ENCODE measurements at regions not wholly inside any gene's neighbourhood (a gene's known extent, or its start where the extent isn't known, plus 50 kb on each side); places are given as distances from the start of the nearest gene placed in this dataset.

- Histone ChIP-seq H3K27me3 (no peaks in the 10 kb centered on the region), H3K9me3 (no peaks in the 10 kb centered on the region), H3K36me3 (no peaks in the 10 kb centered on the region), H3K27ac (peak overlapping the region; percentile 56 to 66), H3K4me1 (peaks cover 0 to 13% of the 10 kb centered on the region in 2 donors), H3K4me3 (no peak overlapping the region)
- intact Hi-C loops (cut with DNase I) = no loop called here
- DNase-seq (ENCODE audit: low spot score in 2 of 2) = peak in 1 of 2 donors; percentile 85
- TF ChIP-seq CTCF (IDR thresholded peaks at IDR 0.05) = no peak
Measured at GRCh38 chrX:13101441-13102139, 57.2 kb upstream of the FAM9C start.

GRCh38 chrX:13099121-13099520, 54.7 kb upstream of the FAM9C start:
- intact Hi-C loops (cut with DNase I) = loop anchor here (5.0 kb wide), 1 partner anchor 388 kb away; no protein-coding TSS in a partner anchor
- no peaks in the 10 kb centered on the region for H3K27me3 ChIP-seq
- H3K27ac ChIP-seq = peak overlapping the region; percentile 3 to 47
- no peak for TF ChIP-seq CTCF (IDR thresholded peaks at IDR 0.05)
- H3K36me3 ChIP-seq = no peaks in the 10 kb centered on the region
- H3K4me3 ChIP-seq = no peak overlapping the region
- DNase-seq (ENCODE audit: low spot score in 2 of 2) = no peak
- no peaks in the 10 kb centered on the region for H3K9me3 ChIP-seq
- H3K4me1 ChIP-seq = peaks cover 0 to 13% of the 10 kb centered on the region in 2 donors

GRCh38 chrX:13096728-13097127, 52.3 kb upstream of the FAM9C start:
- no peaks in the 10 kb centered on the region for H3K9me3 ChIP-seq
- no peak overlapping the region for H3K4me3 ChIP-seq
- peaks cover 0 to 9% of the 10 kb centered on the region in 2 donors for H3K4me1 ChIP-seq
- H3K36me3 ChIP-seq = no peaks in the 10 kb centered on the region
- no peaks in the 10 kb centered on the region for H3K27me3 ChIP-seq
- peak overlapping the region in 1 of 2 donors; percentile 48 for H3K27ac ChIP-seq
- TF ChIP-seq CTCF (IDR thresholded peaks at IDR 0.05) = no peak
- DNase-seq (ENCODE audit: low spot score in 2 of 2) = no peak
- intact Hi-C loops (cut with DNase I) = loop anchor here (5.0 kb wide), 1 partner anchor 391 kb away; no protein-coding TSS in a partner anchor

GRCh38 chrX:13094828-13095341, 50.5 kb upstream of the FAM9C start:
- DNase-seq (ENCODE audit: low spot score in 2 of 2) = no peak
- TF ChIP-seq CTCF (IDR thresholded peaks at IDR 0.05) = no peak
- intact Hi-C loops (cut with DNase I) = loop anchor here (5.0 kb wide), 1 partner anchor 392 kb away; no protein-coding TSS in a partner anchor
- Histone ChIP-seq H3K4me3 (no peak overlapping the region), H3K27ac (peak overlapping the region; percentile 48 to 58), H3K4me1 (no peaks in the 10 kb centered on the region), H3K36me3 (no peaks in the 10 kb centered on the region), H3K27me3 (no peaks in the 10 kb centered on the region), H3K9me3 (no peaks in the 10 kb centered on the region)

- no peaks in the 10 kb centered on the region for H3K9me3 ChIP-seq
- TF ChIP-seq CTCF (IDR thresholded peaks at IDR 0.05) = no peak
- H3K4me3 ChIP-seq = no peak overlapping the region
- H3K36me3 ChIP-seq = no peaks in the 10 kb centered on the region
- DNase-seq (ENCODE audit: low spot score in 2 of 2) = no peak
- no peaks in the 10 kb centered on the region for H3K27me3 ChIP-seq
- H3K27ac ChIP-seq = no peak overlapping the region
- H3K4me1 ChIP-seq = no peaks in the 10 kb centered on the region
- intact Hi-C loops (cut with DNase I) = no loop called here
Measured at GRCh38 chrX:13094374-13094773, 50.0 kb upstream of the FAM9C start.

Measured in ascending aorta (tissue), 2 donors.